IMR-90 (cell line): ENCODE measurements at regions not wholly inside any gene's neighbourhood (a gene's known extent, or its start where the extent isn't known, plus 50 kb on each side); places are given as distances from the start of the nearest gene placed in this dataset.

Source experiments
- ATAC-seq: fragments of 200-7000 bp; cut with Tn5 transposase; 2 replicates; pipeline ENCODE4 v1.9.1; 2020; ENCODE audit warnings: low read depth, mild to moderate bottlenecking, moderate library complexity
- BruUV-seq: library from RNA; stranded (reverse); fragments of 400-500 nt; replicated peaks from 2 replicates; lab custom pipeline; 2021; lab: Mats Ljungman, UMichigan
- CTCF ChIA-PET: fragments of 300-600 bp; formaldehyde crosslinking; extraction: SDS; loops from one replicate; lab custom pipeline; 2021; ENCODE audit warnings: antibody characterized with exemption; lab: Yijun Ruan, JAX
- POLR2A ChIA-PET: fragments of 300-600 bp; sonication (Branson Sonifier 250); formaldehyde crosslinking; loops from one replicate; lab custom pipeline; 2022; ENCODE audit warnings: antibody characterized with exemption; ENCODE audit not compliant: unreplicated experiment; lab: Charles Lee
- DNase-seq: peaks from one replicate; pipeline ENCODE4 v3.0.0; 2013
- H2AFZ ChIP-seq: replicated peaks from 2 replicates; pipeline ENCODE3; 2013; ENCODE audit warnings: low read length, mild to moderate bottlenecking; ENCODE audit not compliant: poor library complexity
- H2AK5ac ChIP-seq: 2 replicates; pipeline ENCODE4 v1.6.1; 2013; ENCODE audit warnings: low read depth, low read length, inconsistent platforms
- H2AK9ac ChIP-seq: replicated peaks from 2 replicates; pipeline ENCODE3; 2013; ENCODE audit warnings: mild to moderate bottlenecking, low read depth, low read length, moderate library complexity; ENCODE audit not compliant: poor library complexity
- H2BK120ac ChIP-seq: 2 replicates; pipeline ENCODE4 v1.6.1; 2013; ENCODE audit warnings: low read depth, low read length, inconsistent platforms
- H2BK15ac ChIP-seq: 3 replicates; pipeline ENCODE4 v1.6.1; 2013; ENCODE audit warnings: low read depth, low read length, inconsistent platforms
- H2BK20ac ChIP-seq: 2 replicates; pipeline ENCODE4 v1.6.1; 2013; ENCODE audit warnings: low read depth, mild to moderate bottlenecking, inconsistent platforms, low read length, moderate library complexity
- H2BK5ac ChIP-seq: 2 replicates; pipeline ENCODE4 v1.6.1; 2013; ENCODE audit warnings: mild to moderate bottlenecking, low read depth, low read length, inconsistent platforms; ENCODE audit not compliant: poor library complexity, severe bottlenecking
- H3K14ac ChIP-seq: replicated peaks from 2 replicates; pipeline ENCODE4 v1.6.1; 2013; ENCODE audit warnings: low read depth, low read length, inconsistent platforms
- H3K18ac ChIP-seq: 2 replicates; pipeline ENCODE4 v1.6.1; 2013; ENCODE audit warnings: low read depth, low read length, control low read depth
- H3K23ac ChIP-seq: 2 replicates; pipeline ENCODE4 v1.6.1; 2013; ENCODE audit warnings: low read depth, low read length, inconsistent platforms
- H3K27ac ChIP-seq: 2 replicates; pipeline ENCODE4 v1.5.1; 2013; ENCODE audit warnings: mild to moderate bottlenecking, control low read depth, low read length; ENCODE audit not compliant: insufficient read depth
- H3K27me3 ChIP-seq: 2 replicates; pipeline ENCODE4 v1.6.1; 2013; ENCODE audit warnings: low read length; ENCODE audit not compliant: control insufficient read depth, insufficient read depth
- H3K36me3 ChIP-seq: 2 replicates; pipeline ENCODE4 v1.6.1; 2013; ENCODE audit warnings: low read length, mixed read lengths; ENCODE audit not compliant: control insufficient read depth, insufficient read depth
- H3K4ac ChIP-seq: 2 replicates; pipeline ENCODE4 v1.6.1; 2013; ENCODE audit warnings: low read depth, low read length, inconsistent platforms
- H3K4me1 ChIP-seq: 2 replicates; pipeline ENCODE4 v1.6.1; 2013; ENCODE audit warnings: low read length, mixed read lengths; ENCODE audit not compliant: control insufficient read depth, insufficient read depth
- H3K4me2 ChIP-seq: 2 replicates; pipeline ENCODE4 v1.6.1; 2013; ENCODE audit warnings: low read depth, mild to moderate bottlenecking, control low read depth, low read length, moderate library complexity
- H3K4me3 ChIP-seq: 2 replicates; pipeline ENCODE4 v1.5.1; 2013; ENCODE audit warnings: low read depth, mild to moderate bottlenecking, control low read depth, low read length, moderate library complexity; ENCODE audit not compliant: insufficient read depth
- H3K56ac ChIP-seq: 2 replicates; pipeline ENCODE4 v1.6.1; 2013; ENCODE audit warnings: low read length, inconsistent platforms; ENCODE audit not compliant: insufficient read depth; ENCODE audit errors: extremely low read depth
- H3K79me1 ChIP-seq, 2 experiments: 2 replicates each; pipeline ENCODE4 v1.6.1; 2013; ENCODE audit warnings: low read length in 2 of 2, inconsistent platforms in 1 of 2, low read depth in 1 of 2
- H3K9ac ChIP-seq: 2 replicates; pipeline ENCODE4 v1.6.1; 2013; ENCODE audit warnings: low read depth, low read length, control low read depth
- H3K9me1 ChIP-seq: 2 replicates; pipeline ENCODE4 v1.6.1; 2013; ENCODE audit warnings: low read length, inconsistent platforms; ENCODE audit not compliant: insufficient read depth
- H3K9me3 ChIP-seq: 2 replicates; pipeline ENCODE4 v1.6.1; 2013; ENCODE audit warnings: low read length; ENCODE audit not compliant: control insufficient read depth, insufficient read depth
- H4K20me1 ChIP-seq: 2 replicates; pipeline ENCODE4 v1.6.1; 2013; ENCODE audit warnings: low read length, inconsistent platforms; ENCODE audit not compliant: insufficient read depth
- H4K5ac ChIP-seq: 2 replicates; pipeline ENCODE4 v1.6.1; 2013; ENCODE audit warnings: mild to moderate bottlenecking, low read depth, low read length, control low read depth
- H4K8ac ChIP-seq, 2 experiments: 2 replicates each; pipeline ENCODE4 v1.6.1; 2013; ENCODE audit warnings: low read depth in 2 of 2, low read length in 2 of 2, control low read depth in 1 of 2, inconsistent platforms in 1 of 2
- H4K91ac ChIP-seq: 2 replicates; pipeline ENCODE4 v1.6.1; 2013; ENCODE audit warnings: low read depth, low read length, inconsistent platforms; ENCODE audit not compliant: insufficient read depth
- CEBPB ChIP-seq: IDR thresholded peaks from 2 replicates; pipeline ENCODE4 v1.6.1; 2012; ENCODE audit warnings: low read depth, low read length, improper control_type of control experiment
- CHD1 ChIP-seq: IDR thresholded peaks from 2 replicates; pipeline ENCODE4 v1.6.1; 2012; ENCODE audit warnings: low read depth, low read length, improper control_type of control experiment
- CTCF ChIP-seq: conservative IDR thresholded peaks from 2 replicates; pipeline ENCODE4 v1.5.1; 2012; ENCODE audit warnings: mild to moderate bottlenecking, low read depth, low read length, improper control_type of control experiment
- FOS ChIP-seq: fragments of 150-350 bp; IDR thresholded peaks from 2 replicates; pipeline ENCODE4 v1.6.1; 2016; ENCODE audit warnings: low read depth, low read length
- MXI1 ChIP-seq: IDR thresholded peaks from 2 replicates; pipeline ENCODE4 v1.6.1; 2012; ENCODE audit warnings: low read depth, mild to moderate bottlenecking, low read length, moderate library complexity, borderline replicate concordance
- NFE2L2 ChIP-seq: fragments of 150-350 bp; IDR thresholded peaks from 2 replicates; pipeline ENCODE4 v1.6.1; 2016; ENCODE audit warnings: low read depth, mild to moderate bottlenecking, low read length
- RAD21 ChIP-seq: IDR thresholded peaks from 2 replicates; pipeline ENCODE4 v1.6.1; 2012; ENCODE audit warnings: low read length, improper control_type of control experiment
- SMC3 ChIP-seq: fragments of 150-350 bp; IDR thresholded peaks from 2 replicates; pipeline ENCODE4 v1.6.1; 2016; ENCODE audit warnings: low read depth, mild to moderate bottlenecking, antibody characterized with exemption, low read length, moderate library complexity
- WGBS, 2 experiments: methylation state at CpG; one replicate each; pipeline versions ENCODE4 v1.1.5 to v1.1.7; 2013; ENCODE audit warnings: missing lambda C conversion rate in 2 of 2; ENCODE audit not compliant: insufficient read length in 1 of 2; ENCODE audit errors: extremely low coverage in 2 of 2; 5-methylcytosine and 5-hydroxymethylcytosine counted together
- dilution Hi-C: fragments of 300-500 bp; cut with HindIII; formaldehyde crosslinking; loops from one replicate; pipeline ENCODE4 v1.14.3; 2018; ENCODE audit warnings: low sequenced_read_pairs; ENCODE audit not compliant: unreplicated experiment
- in situ Hi-C: fragments of 300-500 bp; cut with MboI; formaldehyde crosslinking; loops from 3 replicates; pipeline ENCODE4 v1.14.3; 2019; ENCODE audit warnings: low sequenced_read_pairs, inconsistent platforms, mixed read lengths
- intact Hi-C: fragments of 100-400 bp; cut with micrococcal nuclease; formaldehyde crosslinking; loops from 2 replicates; pipeline ENCODE4 v1.10.0; 2022
- TF ChIP-seq, protein P1 (sequence below): fragments of 150-350 bp; IDR thresholded peaks from 2 replicates; pipeline ENCODE4 v1.6.1; 2016; ENCODE audit warnings: low read depth, mild to moderate bottlenecking, low read length, moderate library complexity, borderline replicate concordance

DNA sequence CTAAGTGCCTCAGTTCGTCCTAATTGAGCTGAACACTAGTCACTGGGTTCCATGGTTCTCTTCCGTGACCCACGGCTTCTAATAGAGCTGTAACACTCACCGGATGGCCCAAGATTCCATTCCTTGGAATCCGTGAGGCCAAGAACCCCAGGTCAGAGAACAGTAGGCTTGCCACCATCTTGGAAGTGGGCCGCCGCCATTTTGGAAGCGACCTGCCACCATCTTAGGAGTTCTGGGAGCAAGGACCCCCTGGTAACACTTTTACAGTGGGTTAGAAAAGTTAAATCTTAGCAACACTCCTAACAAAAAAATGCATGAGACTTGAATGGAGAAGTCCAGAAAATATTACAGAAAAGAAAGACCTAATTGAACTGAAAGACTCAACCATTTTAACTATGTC is 84.5 kb downstream of the TMEM18 start:
- in situ Hi-C loops (no loop called here), dilution Hi-C loops (no loop called here), intact Hi-C loops (no loop called here)
- Histone ChIP-seq H3K9me1 (no peaks in the 10 kb centered on the region), H2BK15ac (no peak overlapping the region), H3K9me3 (peaks cover 42% of the 10 kb centered on the region), H3K9ac (no peak overlapping the region), H2AFZ (no peak overlapping the region), H3K79me1 (no peaks in the 10 kb centered on the region), H3K23ac (no peak overlapping the region), H2AK5ac (no peak overlapping the region), H3K4ac (no peak overlapping the region), H2BK120ac (no peak overlapping the region), H4K8ac (no peak overlapping the region), H3K14ac (no peak overlapping the region), H2AK9ac (no peak overlapping the region), H4K20me1 (no peaks in the 10 kb centered on the region), H3K4me3 (no peak overlapping the region), H3K36me3 (no peaks in the 10 kb centered on the region), H4K5ac (no peak overlapping the region), H3K4me2 (no peak overlapping the region), H3K4me1 (no peaks in the 10 kb centered on the region), H2BK20ac (no peak overlapping the region), H3K18ac (no peak overlapping the region), H3K27me3 (no peaks in the 10 kb centered on the region), H2BK5ac (no peak overlapping the region), H3K56ac (no peak overlapping the region), H3K27ac (no peak overlapping the region), H4K91ac (no peak overlapping the region)
- ATAC-seq (no peak), DNase-seq (no peak)
- WGBS, 2 experiments: 23% methylated on average over 3 of the region's 8 CpGs; no CpG with 5 or more reads in 1 of the 2 experiments
- no TSS peak for BruUV-seq
- ChIA-PET CTCF (no interaction called here), POLR2A (no interaction called here)
- TF ChIP-seq CHD1 (no peak), CTCF (no peak), MXI1 (no peak), SMC3 (no peak), RAD21 (no peak), CEBPB (no peak), NFE2L2 (no peak), FOS (no peak)
- TF ChIP-seq, protein P1, sequence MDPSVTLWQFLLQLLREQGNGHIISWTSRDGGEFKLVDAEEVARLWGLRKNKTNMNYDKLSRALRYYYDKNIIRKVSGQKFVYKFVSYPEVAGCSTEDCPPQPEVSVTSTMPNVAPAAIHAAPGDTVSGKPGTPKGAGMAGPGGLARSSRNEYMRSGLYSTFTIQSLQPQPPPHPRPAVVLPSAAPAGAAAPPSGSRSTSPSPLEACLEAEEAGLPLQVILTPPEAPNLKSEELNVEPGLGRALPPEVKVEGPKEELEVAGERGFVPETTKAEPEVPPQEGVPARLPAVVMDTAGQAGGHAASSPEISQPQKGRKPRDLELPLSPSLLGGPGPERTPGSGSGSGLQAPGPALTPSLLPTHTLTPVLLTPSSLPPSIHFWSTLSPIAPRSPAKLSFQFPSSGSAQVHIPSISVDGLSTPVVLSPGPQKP: no peak
